Nephron (organoid): ENCODE measurements at regions not wholly inside any gene's neighbourhood (a gene's known extent, or its start where the extent isn't known, plus 50 kb on each side); places are given as distances from the start of the nearest gene placed in this dataset.

Experiments
- H3K27ac Mint-ChIP-seq, 3 experiments: 2 replicates each; pipeline ENCODE4 v1.8.0; 2020; ENCODE audit warnings: mixed read lengths in 3 of 3, mild to moderate bottlenecking in 2 of 3, moderate library complexity in 1 of 3
- H3K27me3 Mint-ChIP-seq: 2 replicates; pipeline ENCODE4 v1.8.0; 2021; ENCODE audit warnings: low read depth, mild to moderate bottlenecking, moderate library complexity, mixed read lengths
- H3K36me3 Mint-ChIP-seq: 2 replicates; pipeline ENCODE4 v1.8.0; 2020; ENCODE audit warnings: low read depth, mixed read lengths
- H3K4me1 Mint-ChIP-seq: 2 replicates; pipeline ENCODE4 v1.8.0; 2020; ENCODE audit warnings: mixed read lengths
- H3K4me3 Mint-ChIP-seq, 3 experiments: 2 replicates each; pipeline ENCODE4 v1.8.0; 2020; ENCODE audit warnings: mild to moderate bottlenecking in 3 of 3, mixed read lengths in 3 of 3, moderate library complexity in 2 of 3
- H3K9me3 Mint-ChIP-seq: 2 replicates; pipeline ENCODE4 v1.8.0; 2020; ENCODE audit warnings: mixed read lengths
- CTCF ChIP-seq, 3 experiments: fragments of 200-600 bp; sonication (generic); IDR thresholded peaks; one replicate each; pipeline ENCODE4 v1.5.0; 2021; ENCODE audit warnings: antibody characterized with exemption in 3 of 3; ENCODE audit not compliant: unreplicated experiment in 3 of 3

- no peaks in the 10 kb centered on the region for H3K9me3 Mint-ChIP-seq
- no peak for TF ChIP-seq CTCF (IDR thresholded peaks at IDR 0.05; ENCODE audit: unreplicated experiment in 3 of 3)
- no peaks in the 10 kb centered on the region for H3K36me3 Mint-ChIP-seq
These were observed 75.0 kb upstream of the HECTD2 start for GRCh38 chr10:91335147-91335546.

GRCh38 chr10:91339729-91340128 is 70.4 kb upstream of the HECTD2 start:
- H3K36me3 Mint-ChIP-seq: no peaks in the 10 kb centered on the region
- peaks cover 20% of the 10 kb centered on the region for H3K4me1 Mint-ChIP-seq
- H3K27me3 Mint-ChIP-seq: peaks cover 5% of the 10 kb centered on the region
- H3K4me3 Mint-ChIP-seq: no peak overlapping the region
- H3K27ac Mint-ChIP-seq: no peak overlapping the region
- TF ChIP-seq CTCF (IDR thresholded peaks at IDR 0.05; ENCODE audit: unreplicated experiment in 3 of 3): no peak
- no peaks in the 10 kb centered on the region for H3K9me3 Mint-ChIP-seq

More at GRCh38 chr10:91335147-91335546, 75.0 kb upstream of the HECTD2 start:
- Mint-ChIP-seq H3K4me3 (no peak overlapping the region), H3K27me3 (peaks cover 5% of the 10 kb centered on the region), H3K4me1 (peaks cover 1% of the 10 kb centered on the region), H3K27ac (no peak overlapping the region)

- Mint-ChIP-seq H3K36me3 (no peaks in the 10 kb centered on the region), H3K4me3 (no peak overlapping the region), H3K9me3 (no peaks in the 10 kb centered on the region), H3K4me1 (peaks cover 20% of the 10 kb centered on the region), H3K27me3 (no peaks in the 10 kb centered on the region), H3K27ac (peak overlapping the region in 1 of 3 experiments; percentile 20)
- TF ChIP-seq CTCF (IDR thresholded peaks at IDR 0.05; ENCODE audit: unreplicated experiment in 3 of 3): no peak
These were observed 69.4 kb upstream of the HECTD2 start for GRCh38 chr10:91340613-91341362.

- Mint-ChIP-seq H3K36me3 (no peaks in the 10 kb centered on the region), H3K4me1 (peaks cover 20% of the 10 kb centered on the region), H3K27me3 (no peaks in the 10 kb centered on the region), H3K9me3 (no peaks in the 10 kb centered on the region), H3K27ac (no peak overlapping the region), H3K4me3 (no peak overlapping the region)
- no peak for TF ChIP-seq CTCF (IDR thresholded peaks at IDR 0.05; ENCODE audit: unreplicated experiment in 3 of 3)
These were observed 68.5 kb upstream of the HECTD2 start for GRCh38 chr10:91341686-91342085.

- Mint-ChIP-seq H3K9me3 (no peaks in the 10 kb centered on the region), H3K4me3 (no peak overlapping the region), H3K36me3 (no peaks in the 10 kb centered on the region), H3K4me1 (peaks cover 20% of the 10 kb centered on the region), H3K27ac (no peak overlapping the region), H3K27me3 (peaks cover 4% of the 10 kb centered on the region)
- TF ChIP-seq CTCF (IDR thresholded peaks at IDR 0.05; ENCODE audit: unreplicated experiment in 3 of 3): no peak
These were observed 67.1 kb upstream of the HECTD2 start for GRCh38 chr10:91343010-91343409.
